GM12892 (cell line): ENCODE measurements at regions not wholly inside any gene's neighbourhood (a gene's known extent, or its start where the extent isn't known, plus 50 kb on each side); places are given as distances from the start of the nearest gene placed in this dataset.

Experiments
- POLR2A ChIP-seq: IDR thresholded peaks from 2 replicates; pipeline ENCODE4 v1.6.1; 2011; ENCODE audit warnings: low read depth, low read length, control low read depth
- POLR2AphosphoS5 ChIP-seq: IDR thresholded peaks from 2 replicates; pipeline ENCODE4 v1.6.1; 2011; ENCODE audit warnings: low read depth, low read length, control low read depth
- TAF1 ChIP-seq: IDR thresholded peaks from 2 replicates; pipeline ENCODE4 v1.6.1; 2011; ENCODE audit warnings: low read depth, mild to moderate bottlenecking, control low read depth, low read length, borderline replicate concordance

DNA sequence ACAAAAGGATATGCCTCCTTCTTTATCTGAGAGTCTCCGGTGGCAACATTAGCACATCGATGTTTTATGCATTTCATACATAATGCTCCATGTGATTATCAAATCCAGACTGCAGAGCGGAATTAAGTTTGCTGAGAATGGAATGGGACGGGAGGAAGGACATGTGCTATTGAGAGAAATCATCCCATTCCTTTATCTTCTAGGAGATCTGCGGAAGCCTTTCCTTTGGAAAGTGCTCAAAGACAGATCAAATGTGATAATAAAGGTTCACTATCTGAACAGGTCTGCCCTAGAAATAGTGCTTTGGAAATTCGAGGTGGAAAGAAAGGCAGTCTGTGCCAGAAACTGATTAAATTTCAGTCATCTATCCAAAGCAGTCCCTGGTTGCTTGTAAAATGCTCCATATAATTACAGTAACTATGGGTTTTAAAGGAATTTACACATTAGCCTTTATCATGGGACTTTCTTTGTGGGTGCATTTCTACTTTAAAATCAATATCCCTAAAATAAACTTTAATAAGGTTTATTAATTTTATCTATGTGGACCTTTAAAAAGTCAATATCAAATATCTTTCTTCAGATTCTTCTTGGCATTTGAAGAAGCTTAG, 473.5 kb upstream of the ADGRL2 start:
- TF ChIP-seq POLR2A (no peak), POLR2AphosphoS5 (no peak), TAF1 (no peak)
